HUES6 (cell line): ENCODE measurements at regions not wholly inside any gene's neighbourhood (a gene's known extent, or its start where the extent isn't known, plus 50 kb on each side); places are given as distances from the start of the nearest gene placed in this dataset.
"Not testable (repeated sequence)": the region's sequence is repeated elsewhere in the genome, so short reads cannot be mapped to it uniquely, and the experiment has no call there.

Source experiments
- H3K27ac ChIP-seq: 2 replicates; pipeline ENCODE4 v1.7.0; 2013; ENCODE audit warnings: low read depth, mild to moderate bottlenecking, low read length, inconsistent platforms
- H3K27me3 ChIP-seq: 2 replicates; pipeline ENCODE4 v1.6.1; 2013; ENCODE audit warnings: low read length; ENCODE audit not compliant: control insufficient read depth, insufficient read depth
- H3K36me3 ChIP-seq: 2 replicates; pipeline ENCODE4 v1.6.1; 2013; ENCODE audit warnings: low read length; ENCODE audit not compliant: control insufficient read depth, insufficient read depth
- H3K4me1 ChIP-seq: 2 replicates; pipeline ENCODE4 v1.6.1; 2013; ENCODE audit warnings: low read length; ENCODE audit not compliant: control insufficient read depth, insufficient read depth
- H3K4me3 ChIP-seq: 2 replicates; pipeline ENCODE4 v1.5.1; 2013; ENCODE audit warnings: low read depth, low read length
- H3K9ac ChIP-seq: one replicate; pipeline ENCODE4 v1.6.1; 2013; ENCODE audit warnings: mild to moderate bottlenecking, low read length
- H3K9me3 ChIP-seq: 2 replicates; pipeline ENCODE4 v1.6.1; 2013; ENCODE audit warnings: low read depth, low read length; ENCODE audit not compliant: control insufficient read depth, insufficient read depth

- not testable (repeated sequence) for H3K36me3 ChIP-seq, H3K27ac ChIP-seq, H3K4me3 ChIP-seq, H3K27me3 ChIP-seq, H3K4me1 ChIP-seq, H3K9ac ChIP-seq
- H3K9me3 ChIP-seq = peaks cover 26% of the 10 kb centered on the region; the same call in 1 of the 2 replicates
These were observed 562.6 kb upstream of the TPTE start for GRCh38 chr21:9958791-9959190.

- H3K27me3 ChIP-seq, H3K36me3 ChIP-seq, H3K4me1 ChIP-seq, H3K4me3 ChIP-seq, H3K9ac ChIP-seq, H3K27ac ChIP-seq: not testable (repeated sequence)
- H3K9me3 ChIP-seq = peaks cover 26% of the 10 kb centered on the region; the same call in 1 of the 2 replicates
These were observed 562.0 kb upstream of the TPTE start for GRCh38 chr21:9959220-9959964.

GRCh38 chr21:9969399-9969798 lies 552.0 kb upstream of the TPTE start:
- not testable (repeated sequence) for H3K9ac ChIP-seq, H3K27me3 ChIP-seq, H3K4me1 ChIP-seq, H3K36me3 ChIP-seq, H3K4me3 ChIP-seq, H3K27ac ChIP-seq
- H3K9me3 ChIP-seq = peaks cover 20% of the 10 kb centered on the region; the same call in 1 of the 2 replicates

GRCh38 chr21:9972018-9972417 lies 549.4 kb upstream of the TPTE start:
- H3K27ac ChIP-seq, H3K36me3 ChIP-seq, H3K4me3 ChIP-seq, H3K9ac ChIP-seq, H3K27me3 ChIP-seq, H3K4me1 ChIP-seq: not testable (repeated sequence)
- peaks cover 16% of the 10 kb centered on the region; the same call in 1 of the 2 replicates for H3K9me3 ChIP-seq

- H3K9ac ChIP-seq, H3K4me3 ChIP-seq, H3K36me3 ChIP-seq, H3K27ac ChIP-seq, H3K4me1 ChIP-seq, H3K27me3 ChIP-seq: not testable (repeated sequence)
- H3K9me3 ChIP-seq = peaks cover 26% of the 10 kb centered on the region; the same call in 1 of the 2 replicates
These were observed 543.0 kb upstream of the TPTE start for GRCh38 chr21:9978371-9978770.

GRCh38 chr21:9997507-9997906 lies 523.9 kb upstream of the TPTE start:
- H3K4me3 ChIP-seq, H3K27ac ChIP-seq, H3K36me3 ChIP-seq, H3K27me3 ChIP-seq, H3K4me1 ChIP-seq, H3K9ac ChIP-seq: not testable (repeated sequence)
- H3K9me3 ChIP-seq = peaks cover 15% of the 10 kb centered on the region; the same call in 1 of the 2 replicates

- H3K27me3 ChIP-seq, H3K4me1 ChIP-seq, H3K36me3 ChIP-seq, H3K4me3 ChIP-seq, H3K27ac ChIP-seq, H3K9ac ChIP-seq: not testable (repeated sequence)
- peaks cover 17% of the 10 kb centered on the region; the same call in 1 of the 2 replicates for H3K9me3 ChIP-seq
These were observed 518.5 kb upstream of the TPTE start for GRCh38 chr21:10002762-10003313.

GRCh38 chr21:10005791-10006190 lies 515.6 kb upstream of the TPTE start:
- H3K36me3 ChIP-seq, H3K27ac ChIP-seq, H3K27me3 ChIP-seq, H3K4me3 ChIP-seq, H3K4me1 ChIP-seq, H3K9ac ChIP-seq: not testable (repeated sequence)
- H3K9me3 ChIP-seq = peaks cover 20% of the 10 kb centered on the region; the same call in 1 of the 2 replicates

- H3K4me3 ChIP-seq, H3K36me3 ChIP-seq, H3K9ac ChIP-seq, H3K27ac ChIP-seq, H3K27me3 ChIP-seq, H3K4me1 ChIP-seq: not testable (repeated sequence)
- H3K9me3 ChIP-seq = peaks cover 18% of the 10 kb centered on the region; the same call in 1 of the 2 replicates
These were observed 504.4 kb upstream of the TPTE start for GRCh38 chr21:10016991-10017390.

GRCh38 chr21:10017757-10018156 lies 503.6 kb upstream of the TPTE start:
- H3K9ac ChIP-seq, H3K36me3 ChIP-seq, H3K27ac ChIP-seq, H3K4me1 ChIP-seq, H3K27me3 ChIP-seq, H3K4me3 ChIP-seq: not testable (repeated sequence)
- H3K9me3 ChIP-seq = peaks cover 19% of the 10 kb centered on the region; the same call in 1 of the 2 replicates

- H3K9ac ChIP-seq, H3K27ac ChIP-seq, H3K4me3 ChIP-seq, H3K4me1 ChIP-seq, H3K36me3 ChIP-seq, H3K27me3 ChIP-seq: not testable (repeated sequence)
- H3K9me3 ChIP-seq = peaks cover 34% of the 10 kb centered on the region; the same call in 1 of the 2 replicates
These were observed 499.9 kb upstream of the TPTE start for GRCh38 chr21:10021462-10021861.
